ENCODE measurements at regions not wholly inside any gene's neighbourhood (a gene's known extent, or its start where the extent isn't known, plus 50 kb on each side); places are given as distances from the start of the nearest gene placed in this dataset.

DNA sequence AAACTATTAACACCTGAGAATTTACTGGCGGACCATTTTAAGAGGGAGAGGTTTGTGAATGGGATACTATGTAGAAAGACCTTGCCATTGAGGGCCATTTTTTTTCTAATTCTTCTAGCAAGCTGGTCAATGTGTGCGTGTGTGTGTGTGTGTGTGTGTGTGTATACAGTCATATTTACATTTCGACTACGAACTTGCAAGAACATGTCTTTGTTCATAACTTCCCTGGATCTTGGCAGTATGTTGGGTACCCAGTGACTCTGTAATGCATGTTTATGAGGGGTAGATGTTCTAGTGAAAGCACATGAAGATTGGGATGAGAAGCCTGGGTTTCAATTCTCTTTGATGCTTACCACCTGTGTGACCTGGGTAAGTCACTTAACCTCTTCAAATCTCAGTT is 133.6 kb downstream of the UBE2E3 start:
- intact Hi-C loops (cut with DNase I) = no loop called here
- TF ChIP-seq CTCF (IDR thresholded peaks at IDR 0.05) (no peak), POLR2A (IDR thresholded peaks at IDR 0.05) (no peak)
- WGBS, 2 donors = 83 to 90% methylated on average over 4 of the region's 4 CpGs
- no peak for DNase-seq
- no peak overlapping the region for H3K4me3 ChIP-seq
- H3K9me3 ChIP-seq = no peaks in the 10 kb centered on the region
- no peaks in the 10 kb centered on the region for H3K36me3 ChIP-seq (replicated peaks in 1 of 2; ENCODE audit: insufficient read depth in 1 of 2, low read depth in 2 of 2)
- H3K27ac ChIP-seq = no peak overlapping the region
- H3K4me1 ChIP-seq = no peaks in the 10 kb centered on the region
- H3K27me3 ChIP-seq = no peaks in the 10 kb centered on the region
- ATAC-seq = no peak

GRCh38 chr2:181116261-181116660 is 135.9 kb downstream of the UBE2E3 start:
- intact Hi-C loops (cut with DNase I) = no loop called here
- Histone ChIP-seq H3K9me3 (no peaks in the 10 kb centered on the region), H3K27ac (no peak overlapping the region), H3K36me3 (replicated peaks in 1 of 2; ENCODE audit: insufficient read depth in 1 of 2, low read depth in 2 of 2) (no peaks in the 10 kb centered on the region), H3K27me3 (no peaks in the 10 kb centered on the region), H3K4me1 (no peaks in the 10 kb centered on the region), H3K4me3 (no peak overlapping the region)
- TF ChIP-seq POLR2A (IDR thresholded peaks at IDR 0.05) (no peak), CTCF (IDR thresholded peaks at IDR 0.05) (no peak)
- ATAC-seq (no peak), DNase-seq (no peak)
- 9 to 24% methylated on average over 1 of the region's 1 CpG for WGBS, 2 donors

- Histone ChIP-seq H3K27ac (no peak overlapping the region), H3K27me3 (no peaks in the 10 kb centered on the region), H3K36me3 (replicated peaks in 1 of 2; ENCODE audit: insufficient read depth in 1 of 2, low read depth in 2 of 2) (no peaks in the 10 kb centered on the region), H3K4me1 (no peaks in the 10 kb centered on the region), H3K4me3 (no peak overlapping the region), H3K9me3 (no peaks in the 10 kb centered on the region)
- TF ChIP-seq POLR2A (IDR thresholded peaks at IDR 0.05) (no peak), CTCF (IDR thresholded peaks at IDR 0.05) (no peak)
- no peak for ATAC-seq
- intact Hi-C loops (cut with DNase I) = no loop called here
- DNase-seq = no peak
These were observed 137.0 kb downstream of the UBE2E3 start for GRCh38 chr2:181117206-181117925.

GRCh38 chr2:181120625-181121024 is 140.2 kb downstream of the UBE2E3 start:
- no peaks in the 10 kb centered on the region for H3K9me3 ChIP-seq
- no peak overlapping the region for H3K4me3 ChIP-seq
- H3K36me3 ChIP-seq (replicated peaks in 1 of 2; ENCODE audit: insufficient read depth in 1 of 2, low read depth in 2 of 2) = no peaks in the 10 kb centered on the region
- TF ChIP-seq CTCF (IDR thresholded peaks at IDR 0.05) (no peak), POLR2A (IDR thresholded peaks at IDR 0.05) (no peak)
- DNase-seq = no peak
- intact Hi-C loops (cut with DNase I) = no loop called here
- H3K27ac ChIP-seq = no peak overlapping the region
- WGBS, 2 donors = 64 to 71% methylated on average over 1 of the region's 1 CpG
- no peaks in the 10 kb centered on the region for H3K27me3 ChIP-seq
- no peaks in the 10 kb centered on the region for H3K4me1 ChIP-seq
- no peak for ATAC-seq

DNA sequence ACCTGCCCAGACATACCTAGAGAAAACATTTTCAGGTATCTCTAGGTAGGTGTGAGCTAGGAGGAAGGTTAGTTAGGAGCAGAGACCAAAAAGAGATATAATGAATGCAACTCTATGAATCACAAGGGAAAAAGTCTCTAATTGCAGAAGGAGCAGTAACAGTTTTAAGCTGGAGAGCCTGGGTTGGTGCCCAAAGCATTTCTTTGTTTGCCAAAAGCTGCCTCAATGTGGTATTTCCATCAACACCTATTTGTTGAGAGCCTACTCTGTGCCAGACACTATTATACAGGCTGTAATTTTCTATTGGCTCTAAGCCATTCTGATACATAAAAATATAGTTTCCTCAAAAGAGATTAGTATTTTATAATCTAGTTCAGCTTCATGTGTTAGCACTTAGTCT is 141.6 kb downstream of the UBE2E3 start:
- DNase-seq (no peak), ATAC-seq (no peak)
- intact Hi-C loops (cut with DNase I) = no loop called here
- H3K27me3 ChIP-seq = no peaks in the 10 kb centered on the region
- TF ChIP-seq CTCF (IDR thresholded peaks at IDR 0.05) = no peak
- no peak for TF ChIP-seq POLR2A (IDR thresholded peaks at IDR 0.05)
- no peak overlapping the region for H3K27ac ChIP-seq
- no peaks in the 10 kb centered on the region for H3K9me3 ChIP-seq
- no peaks in the 10 kb centered on the region for H3K36me3 ChIP-seq (replicated peaks in 1 of 2; ENCODE audit: insufficient read depth in 1 of 2, low read depth in 2 of 2)
- H3K4me1 ChIP-seq = no peaks in the 10 kb centered on the region
- H3K4me3 ChIP-seq = no peak overlapping the region
